ENCODE measurements at regions not wholly inside any gene's neighbourhood (a gene's known extent, or its start where the extent isn't known, plus 50 kb on each side); places are given as distances from the start of the nearest gene placed in this dataset.
"Not testable (repeated sequence)": the region's sequence is repeated elsewhere in the genome, so short reads cannot be mapped to it uniquely, and the experiment has no call there.

GRCh38 chr3:96491023-96491422, 323.4 kb upstream of the EPHA6 start:
- DNase-seq = no peak

- no peak for DNase-seq
These were observed 322.5 kb upstream of the EPHA6 start for GRCh38 chr3:96491868-96492267.

GRCh38 chr3:96510334-96510733, 304.1 kb upstream of the EPHA6 start:
- no peak for DNase-seq

GRCh38 chr3:96537165-96537564, 277.2 kb upstream of the EPHA6 start:
- no peak for DNase-seq

- DNase-seq = no peak
These were observed 276.2 kb upstream of the EPHA6 start for GRCh38 chr3:96538186-96538585.

DNA sequence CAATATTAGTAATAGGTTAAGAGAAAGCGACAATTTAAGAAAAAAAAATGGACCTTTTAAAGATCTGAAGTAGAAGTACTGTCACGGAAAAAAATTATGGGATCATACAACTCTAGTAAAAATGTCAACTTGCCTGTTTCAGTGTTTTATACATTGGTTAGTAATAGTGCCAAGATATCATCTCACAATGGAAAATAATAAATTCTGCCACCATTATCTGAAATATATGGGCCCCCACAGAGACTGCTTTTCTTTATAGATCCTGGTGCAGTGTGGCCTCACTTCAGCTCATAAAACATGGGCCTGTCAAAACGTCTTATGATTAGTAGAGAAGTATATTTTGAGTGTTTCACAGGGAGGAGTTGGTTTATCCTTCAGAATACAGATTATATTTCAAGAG, 266.3 kb upstream of the EPHA6 start:
- no peak for DNase-seq

DNA sequence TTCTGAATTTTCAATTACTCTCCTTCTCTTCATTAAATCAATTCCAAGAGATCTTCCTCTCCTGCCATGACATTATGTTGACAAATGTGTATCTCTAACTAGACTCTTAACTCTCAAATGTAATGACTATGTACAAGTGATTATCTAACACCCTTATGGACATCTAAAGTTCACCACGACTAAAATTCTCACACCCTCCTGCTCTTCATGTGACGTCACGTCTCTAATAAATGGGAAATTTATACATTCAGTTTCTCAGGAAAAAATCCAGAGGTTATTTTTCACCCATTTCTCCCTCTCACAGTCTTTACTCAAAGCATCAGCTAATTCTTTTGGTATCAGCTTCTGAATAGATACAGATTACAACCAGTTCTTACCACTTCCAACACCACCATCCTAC, 237.5 kb upstream of the EPHA6 start:
- no peak for DNase-seq

GRCh38 chr3:96584066-96584465, 230.3 kb upstream of the EPHA6 start:
- DNase-seq = no peak

DNA sequence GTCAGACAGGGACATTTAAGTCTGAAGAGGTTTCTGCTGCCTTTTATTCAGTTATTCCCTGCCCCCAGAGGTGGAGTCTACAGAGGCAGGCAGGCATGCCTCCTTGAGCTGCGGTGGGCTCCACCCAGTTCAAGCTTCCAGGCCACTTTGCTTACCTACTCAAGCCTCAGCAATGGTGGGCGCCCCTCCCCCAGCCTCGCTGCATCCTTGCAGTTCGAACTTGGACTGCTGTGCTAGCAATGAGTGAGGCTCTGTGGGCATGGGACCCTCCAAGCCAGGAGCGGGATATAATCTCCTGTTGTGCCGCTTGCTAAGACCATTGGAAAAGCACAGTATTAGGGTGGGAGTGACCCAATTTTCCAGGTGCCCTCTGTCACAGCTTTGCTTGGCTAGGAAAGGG, 207.5 kb upstream of the EPHA6 start:
- DNase-seq = not testable (repeated sequence)

- no peak for DNase-seq
These were observed 194.9 kb upstream of the EPHA6 start for GRCh38 chr3:96619475-96619874.

DNA sequence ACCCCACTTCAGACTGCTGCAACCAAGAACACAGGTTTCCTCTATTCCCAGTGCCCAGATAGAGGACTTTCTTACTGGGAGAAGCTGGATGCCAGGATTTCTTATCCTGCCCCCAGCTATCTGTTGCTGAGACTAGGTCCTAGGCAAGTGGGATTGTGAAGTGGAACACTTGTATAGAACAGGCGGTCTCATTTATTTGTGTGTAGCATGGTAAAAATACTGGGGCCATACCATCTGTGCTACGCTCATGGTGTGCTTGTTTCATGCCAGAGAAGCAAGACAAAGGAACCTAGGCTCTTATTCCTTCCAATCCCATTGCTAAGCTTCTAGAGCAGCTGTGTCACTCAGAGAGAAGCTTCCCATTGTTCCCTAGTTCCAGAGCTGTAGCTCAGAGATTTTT, 191.5 kb upstream of the EPHA6 start:
- no peak for DNase-seq

DNA sequence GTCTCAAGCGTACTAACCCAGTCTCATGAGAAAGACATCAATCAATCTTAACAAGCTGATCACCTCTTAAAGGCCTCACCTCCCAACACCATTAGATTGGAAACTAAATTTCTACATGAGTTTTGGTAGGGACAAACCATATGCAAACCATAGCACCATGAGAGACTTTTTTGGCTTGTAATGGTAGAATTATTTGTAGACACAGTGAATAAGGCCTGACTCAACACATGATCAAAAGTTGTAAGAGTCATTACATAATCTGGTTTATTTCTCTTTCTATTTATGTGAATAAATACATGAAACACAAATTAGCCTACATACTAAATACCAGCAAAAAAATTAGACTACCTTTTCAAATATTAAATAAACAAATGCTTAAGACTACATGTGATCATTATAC, 183.3 kb upstream of the EPHA6 start:
- DNase-seq = no peak

DNA sequence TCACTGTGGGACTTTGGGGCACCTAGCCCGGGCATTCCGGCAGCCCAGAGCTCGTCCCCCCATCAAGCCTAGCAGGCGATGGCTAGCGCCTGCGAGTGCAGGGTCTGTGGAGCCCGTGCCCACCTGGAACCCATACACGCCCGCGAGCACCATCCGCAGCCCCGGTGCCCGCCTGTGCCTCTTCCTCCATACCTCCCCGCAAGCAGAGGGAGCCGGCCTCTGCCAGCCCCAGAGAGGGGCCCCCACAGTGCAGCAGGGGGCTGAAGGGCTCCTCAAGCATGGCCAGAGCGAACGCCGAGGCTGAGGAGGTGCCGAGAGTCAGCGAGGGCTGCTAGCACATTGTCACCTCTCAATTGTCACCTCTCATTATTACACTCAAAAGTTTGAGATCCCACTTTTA, 167.8 kb upstream of the EPHA6 start:
- DNase-seq = no peak

GRCh38 chr3:96657710-96658109, 156.7 kb upstream of the EPHA6 start:
- DNase-seq = no peak

- DNase-seq = not testable (repeated sequence)
These were observed 142.4 kb upstream of the EPHA6 start for GRCh38 chr3:96671861-96672595.

DNA sequence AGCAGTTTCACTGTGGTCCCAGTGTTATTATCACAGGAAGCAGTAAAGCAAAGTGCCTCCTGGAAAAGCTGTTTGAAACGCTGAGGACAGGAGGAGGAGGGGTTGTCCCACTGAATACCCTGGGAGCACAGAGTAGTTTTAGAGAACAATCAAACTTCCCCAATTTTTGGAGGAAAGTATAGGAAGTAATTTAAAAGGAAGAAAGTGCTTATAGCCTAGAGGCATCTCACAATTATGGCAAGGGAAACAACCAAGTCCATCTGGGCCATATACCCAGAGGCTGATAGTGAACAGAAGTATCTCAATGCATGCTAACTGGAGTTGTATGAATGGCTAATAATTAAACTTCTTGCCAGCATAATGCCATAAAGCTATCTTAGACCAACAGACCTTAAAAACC, 137.2 kb upstream of the EPHA6 start:
- DNase-seq = no peak

DNA sequence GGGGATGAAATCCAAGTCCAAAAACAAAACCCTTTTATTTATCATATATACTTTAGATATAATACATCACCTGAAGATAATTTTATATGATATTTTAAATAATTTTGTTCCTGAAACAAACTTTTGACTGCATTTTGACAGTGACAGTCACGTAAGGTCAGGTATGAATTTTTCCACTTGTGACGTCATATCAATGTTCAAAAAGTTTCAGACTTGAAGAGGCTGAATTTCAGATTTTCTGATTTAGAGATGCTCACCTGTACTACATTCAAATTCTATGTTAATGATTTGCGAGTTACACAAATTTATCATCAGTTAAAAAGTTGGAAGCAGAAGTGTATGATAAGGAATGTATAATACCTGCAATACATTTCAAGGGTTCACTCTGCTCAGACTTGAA, 136.1 kb upstream of the EPHA6 start:
- no peak for DNase-seq

DNA sequence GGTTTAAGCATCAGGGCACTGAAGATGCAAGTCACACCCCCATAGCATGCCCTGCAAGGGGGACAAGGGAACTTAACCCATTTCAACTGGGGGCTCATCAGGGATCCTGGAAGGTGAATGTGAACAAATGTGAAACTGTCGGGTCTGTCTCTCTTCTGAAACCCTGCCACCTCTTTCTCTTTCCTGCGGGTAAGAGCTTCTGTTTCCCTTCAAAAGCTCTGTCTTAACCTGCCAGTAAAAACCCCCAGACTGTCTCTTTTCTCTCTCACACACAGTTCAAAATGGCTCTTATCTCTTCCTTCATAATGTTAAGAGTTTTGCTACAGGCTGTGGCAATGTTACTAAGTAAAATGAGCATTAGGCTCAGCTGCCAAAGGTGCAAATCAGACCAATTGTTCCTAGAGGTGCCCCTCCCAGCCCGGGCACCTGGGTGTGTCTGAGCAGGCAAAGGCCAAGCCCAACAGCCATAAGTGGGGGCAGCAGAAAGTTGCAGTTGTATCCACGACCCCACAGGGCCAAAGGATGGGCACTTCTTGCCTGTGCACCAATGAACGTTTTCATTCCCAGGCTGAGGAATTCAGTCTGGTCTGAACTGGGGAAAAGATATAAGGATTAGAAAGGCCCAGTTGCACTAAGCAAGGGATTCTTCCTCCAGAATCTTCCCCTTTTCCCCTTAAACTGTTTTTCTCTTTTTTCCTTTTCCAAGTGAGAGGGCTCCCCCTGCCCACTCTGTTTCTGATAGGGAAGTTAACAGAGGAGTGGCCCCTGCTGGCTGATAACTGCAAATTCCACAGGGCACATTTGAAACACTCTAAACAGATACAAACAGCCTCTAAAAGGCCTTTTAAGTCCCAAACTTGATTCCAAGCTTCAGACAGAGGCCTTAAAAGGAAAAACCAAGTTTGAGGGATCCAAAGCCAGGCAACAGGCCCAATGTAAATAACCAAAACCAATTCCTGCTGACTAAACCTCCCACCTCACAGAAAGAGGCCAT, 113.8 kb upstream of the EPHA6 start:
- no peak for DNase-seq

- no peak for DNase-seq
These were observed 108.5 kb upstream of the EPHA6 start for GRCh38 chr3:96705895-96706294.

GRCh38 chr3:96706509-96706908, 107.9 kb upstream of the EPHA6 start:
- no peak for DNase-seq

DNA sequence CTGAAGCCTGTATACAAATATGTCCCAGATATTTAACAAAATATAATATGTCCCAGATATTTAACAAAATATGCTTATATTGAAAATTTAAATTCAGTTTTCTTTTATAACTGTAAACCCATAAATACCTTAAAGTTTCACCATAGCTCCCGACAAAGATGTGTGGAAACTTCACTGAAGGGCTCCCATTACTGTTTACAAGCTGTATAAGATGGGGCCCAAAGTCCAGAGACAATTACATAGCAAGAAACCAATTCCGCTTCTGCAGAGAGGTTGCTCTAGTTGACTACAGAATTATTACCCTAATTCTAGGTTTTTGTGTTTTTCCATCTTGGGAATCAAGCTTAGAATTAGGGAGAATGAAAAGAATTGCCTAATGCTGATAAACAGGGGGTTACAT, 102.6 kb upstream of the EPHA6 start:
- DNase-seq = no peak

DNA sequence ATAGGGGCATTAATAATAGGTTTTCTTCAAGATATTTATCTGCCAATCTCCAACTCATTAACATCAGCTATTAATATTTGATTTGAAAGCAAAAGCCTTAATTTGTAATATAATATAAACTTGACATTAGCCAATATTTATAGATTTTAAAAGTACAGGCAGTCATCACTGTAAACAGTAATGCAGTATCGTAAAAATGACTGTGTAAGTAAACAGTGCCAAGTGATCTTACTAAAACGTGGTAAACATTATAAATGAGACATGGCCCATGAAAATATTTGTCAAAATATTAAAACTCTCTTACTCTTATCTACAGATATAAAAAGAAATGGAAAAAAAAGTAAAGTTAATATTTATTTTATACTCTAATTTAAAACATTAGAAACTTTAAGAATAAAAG, 101.6 kb upstream of the EPHA6 start:
- DNase-seq = no peak

DNA sequence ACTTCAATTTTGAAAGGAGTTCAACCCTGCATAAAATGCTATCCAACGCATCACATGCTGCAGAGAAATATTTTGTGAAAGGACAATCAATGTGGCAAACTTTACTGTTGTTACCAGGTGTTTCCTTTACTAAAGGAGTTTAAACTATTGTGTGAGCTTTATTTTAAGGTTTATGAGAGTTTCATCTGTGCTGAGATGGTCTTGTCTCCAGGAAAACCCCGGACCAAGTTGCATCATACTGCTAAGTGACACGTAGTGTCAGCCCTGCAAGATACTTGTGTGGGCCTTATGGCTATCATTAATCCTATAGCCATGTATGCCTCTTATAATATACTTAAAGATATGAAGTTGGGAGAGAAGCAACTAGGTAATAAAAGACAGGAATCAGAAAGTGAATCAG, 94.5 kb upstream of the EPHA6 start:
- no peak for DNase-seq

GRCh38 chr3:96731031-96731430, 83.4 kb upstream of the EPHA6 start:
- DNase-seq = no peak
